AG10803 (cell line): ENCODE measurements at regions not wholly inside any gene's neighbourhood (a gene's known extent, or its start where the extent isn't known, plus 50 kb on each side); places are given as distances from the start of the nearest gene placed in this dataset.

ENCODE experiments used
- DNase-seq: peaks from one replicate; pipeline ENCODE4 v3.0.0; 2010; ENCODE audit warnings: low read depth
- H3K4me3 ChIP-seq: 2 replicates; pipeline ENCODE4 v1.5.1; 2011; ENCODE audit warnings: mild to moderate bottlenecking, low read length, control low read depth
- CTCF ChIP-seq: conservative IDR thresholded peaks from 2 replicates; pipeline ENCODE4 v1.5.1; 2011; ENCODE audit warnings: mild to moderate bottlenecking, low read length, control low read depth, inconsistent platforms

- TF ChIP-seq CTCF: no peak
- no peak overlapping the region for H3K4me3 ChIP-seq
- no peak for DNase-seq
Measured at GRCh38 chr13:99875391-99875790, 96.2 kb downstream of the ZIC5 start.

- TF ChIP-seq CTCF: no peak
- DNase-seq: no peak
- no peak overlapping the region for H3K4me3 ChIP-seq
Measured at GRCh38 chr13:99873832-99874430, 97.6 kb downstream of the ZIC5 start.

GRCh38 chr13:99873141-99873540 is 98.4 kb downstream of the ZIC5 start:
- no peak for DNase-seq
- H3K4me3 ChIP-seq: no peak overlapping the region
- no peak for TF ChIP-seq CTCF

- H3K4me3 ChIP-seq: no peak overlapping the region
- TF ChIP-seq CTCF: no peak
- no peak for DNase-seq
Measured at GRCh38 chr13:99871249-99871898, 100.2 kb downstream of the ZIC5 start.

GRCh38 chr13:99870541-99870940 is 101.0 kb downstream of the ZIC5 start:
- H3K4me3 ChIP-seq: no peak overlapping the region
- no peak for DNase-seq

GRCh38 chr13:99869830-99870229 is 101.7 kb downstream of the ZIC5 start:
- no peak for TF ChIP-seq CTCF
- no peak for DNase-seq

More at GRCh38 chr13:99870541-99870940, 101.0 kb downstream of the ZIC5 start:
- TF ChIP-seq CTCF: no peak

GRCh38 chr13:99868767-99869166 is 102.8 kb downstream of the ZIC5 start:
- no peak for DNase-seq
- no peak overlapping the region for H3K4me3 ChIP-seq
- no peak for TF ChIP-seq CTCF

More at GRCh38 chr13:99869830-99870229, 101.7 kb downstream of the ZIC5 start:
- no peak overlapping the region for H3K4me3 ChIP-seq
